WERI-Rb-1 (cell line): ENCODE measurements at regions not wholly inside any gene's neighbourhood (a gene's known extent, or its start where the extent isn't known, plus 50 kb on each side); places are given as distances from the start of the nearest gene placed in this dataset.

Source experiments
- DNase-seq: peaks from one replicate; pipeline ENCODE4 v3.0.0-alpha.2; 2020
- H3K27ac ChIP-seq: fragments of 250-450 bp; sonication (Bioruptor Pico); 2 replicates; pipeline ENCODE4 v1.5.1; 2020; ENCODE audit warnings: mild to moderate bottlenecking, moderate library complexity
- H3K27me3 ChIP-seq: fragments of 250-450 bp; sonication (Bioruptor Pico); 2 replicates; pipeline ENCODE4 v1.5.1; 2021; ENCODE audit warnings: mild to moderate bottlenecking, low read depth, moderate library complexity; ENCODE audit not compliant: insufficient read depth, severe bottlenecking
- H3K36me3 ChIP-seq: fragments of 250-450 bp; sonication (Bioruptor Pico); 2 replicates; pipeline ENCODE4 v1.5.1; 2020; ENCODE audit warnings: mild to moderate bottlenecking, moderate library complexity
- H3K4me3 ChIP-seq: 2 replicates; pipeline ENCODE4 v1.5.1; 2011; ENCODE audit warnings: low read depth, mild to moderate bottlenecking, control low read depth, low read length
- H3K9me3 ChIP-seq: fragments of 250-450 bp; sonication (Bioruptor Pico); 2 replicates; pipeline ENCODE4 v1.5.1; 2021; ENCODE audit warnings: mild to moderate bottlenecking, moderate library complexity; ENCODE audit not compliant: severe bottlenecking
- TF ChIP-seq, protein P1 (sequence below): IDR thresholded peaks from 2 replicates; pipeline ENCODE4 v1.5.1; 2011; ENCODE audit warnings: low read depth, mild to moderate bottlenecking, control low read depth, inconsistent platforms, low read length

DNA sequence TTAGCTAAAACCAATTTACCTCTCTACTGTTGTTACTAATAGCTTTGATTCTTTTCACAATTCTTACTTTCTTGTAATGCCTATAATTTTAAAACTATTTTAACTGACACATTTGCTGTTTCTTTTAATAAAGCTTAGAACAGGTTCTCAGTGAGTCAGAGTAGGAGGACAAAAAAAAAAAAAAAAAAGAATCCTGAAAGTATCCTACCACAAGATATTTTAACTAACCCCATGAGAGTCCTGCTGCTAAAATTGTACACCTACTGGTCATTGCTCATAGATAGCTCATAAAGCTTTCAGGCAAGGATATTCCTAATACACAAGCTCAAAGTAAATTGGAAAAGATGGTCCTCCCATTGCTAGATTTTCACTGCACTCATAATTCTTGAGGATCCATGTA, 301.0 kb downstream of the CENPW start:
- no peaks in the 10 kb centered on the region for H3K9me3 ChIP-seq
- no peaks in the 10 kb centered on the region for H3K36me3 ChIP-seq
- H3K27ac ChIP-seq = no peak overlapping the region
- no peak overlapping the region for H3K4me3 ChIP-seq
- TF ChIP-seq, protein P1, sequence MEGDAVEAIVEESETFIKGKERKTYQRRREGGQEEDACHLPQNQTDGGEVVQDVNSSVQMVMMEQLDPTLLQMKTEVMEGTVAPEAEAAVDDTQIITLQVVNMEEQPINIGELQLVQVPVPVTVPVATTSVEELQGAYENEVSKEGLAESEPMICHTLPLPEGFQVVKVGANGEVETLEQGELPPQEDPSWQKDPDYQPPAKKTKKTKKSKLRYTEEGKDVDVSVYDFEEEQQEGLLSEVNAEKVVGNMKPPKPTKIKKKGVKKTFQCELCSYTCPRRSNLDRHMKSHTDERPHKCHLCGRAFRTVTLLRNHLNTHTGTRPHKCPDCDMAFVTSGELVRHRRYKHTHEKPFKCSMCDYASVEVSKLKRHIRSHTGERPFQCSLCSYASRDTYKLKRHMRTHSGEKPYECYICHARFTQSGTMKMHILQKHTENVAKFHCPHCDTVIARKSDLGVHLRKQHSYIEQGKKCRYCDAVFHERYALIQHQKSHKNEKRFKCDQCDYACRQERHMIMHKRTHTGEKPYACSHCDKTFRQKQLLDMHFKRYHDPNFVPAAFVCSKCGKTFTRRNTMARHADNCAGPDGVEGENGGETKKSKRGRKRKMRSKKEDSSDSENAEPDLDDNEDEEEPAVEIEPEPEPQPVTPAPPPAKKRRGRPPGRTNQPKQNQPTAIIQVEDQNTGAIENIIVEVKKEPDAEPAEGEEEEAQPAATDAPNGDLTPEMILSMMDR = no peak
- DNase-seq = no peak
- H3K27me3 ChIP-seq = no peaks in the 10 kb centered on the region

DNA sequence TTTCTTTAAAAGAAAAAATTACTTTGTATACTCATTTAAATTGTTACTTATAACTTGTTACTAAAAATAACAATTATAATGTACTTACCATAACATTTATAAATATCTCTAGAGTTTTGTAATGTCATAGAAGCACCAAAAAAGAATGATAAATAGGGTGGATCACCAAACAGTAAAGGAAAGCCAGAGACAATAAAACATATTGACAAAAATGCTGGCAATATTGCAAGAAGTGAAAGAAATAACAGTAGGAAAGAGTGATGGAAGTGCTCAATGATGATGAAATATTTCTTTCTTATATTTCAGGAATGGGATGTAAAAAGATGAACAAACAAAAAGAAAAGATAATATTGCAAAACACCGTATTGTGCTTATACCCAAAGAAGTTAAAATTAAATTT, 301.7 kb downstream of the CENPW start:
- no peak overlapping the region for H3K4me3 ChIP-seq
- H3K27me3 ChIP-seq = no peaks in the 10 kb centered on the region
- DNase-seq = no peak
- H3K9me3 ChIP-seq = no peaks in the 10 kb centered on the region
- H3K36me3 ChIP-seq = no peaks in the 10 kb centered on the region
- TF ChIP-seq, protein P1 = no peak
- no peak overlapping the region for H3K27ac ChIP-seq

DNA sequence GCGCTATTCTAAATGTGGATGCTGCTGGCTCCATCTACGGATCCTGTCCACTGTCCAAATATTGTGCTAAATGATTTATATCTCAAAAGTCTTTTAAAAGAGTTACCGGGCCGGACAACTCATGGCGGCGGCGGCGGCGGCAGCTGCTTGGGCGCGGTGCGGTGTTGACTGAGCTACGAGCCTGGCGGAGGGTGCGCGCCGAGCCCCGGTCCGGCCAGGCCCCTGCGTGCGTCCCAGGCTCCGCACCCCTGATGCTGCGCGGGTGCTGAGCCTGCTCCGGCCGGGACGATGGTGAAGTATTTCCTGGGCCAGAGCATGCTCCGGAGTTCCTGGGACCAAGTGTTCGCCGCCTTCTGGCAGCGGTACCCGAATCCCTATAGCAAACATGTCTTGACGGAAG, 303.4 kb downstream of the CENPW start:
- no peak overlapping the region for H3K27ac ChIP-seq
- no peaks in the 10 kb centered on the region for H3K36me3 ChIP-seq
- DNase-seq = no peak
- TF ChIP-seq, protein P1 = no peak
- H3K9me3 ChIP-seq = no peaks in the 10 kb centered on the region
- no peaks in the 10 kb centered on the region for H3K27me3 ChIP-seq
- H3K4me3 ChIP-seq = no peak overlapping the region

DNA sequence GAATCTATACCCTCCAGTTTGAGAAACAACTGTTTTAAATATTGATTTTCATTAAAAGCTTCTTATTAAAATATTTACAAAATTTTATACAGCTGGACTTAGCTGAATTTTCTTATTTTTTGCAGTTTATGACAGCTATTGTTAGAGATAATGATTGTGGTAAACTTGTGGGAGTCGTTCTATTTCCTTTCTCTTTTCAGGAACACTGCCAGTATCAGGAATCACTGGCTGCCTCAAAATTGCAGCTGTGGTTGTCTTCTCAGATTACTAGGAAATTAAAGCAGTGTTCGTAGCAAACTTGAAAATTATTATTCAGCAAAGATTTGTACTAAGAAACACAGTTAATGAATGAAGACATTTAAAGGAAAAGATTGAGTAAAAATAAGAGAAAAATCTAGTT, 311.0 kb downstream of the CENPW start:
- no peaks in the 10 kb centered on the region for H3K36me3 ChIP-seq
- no peak for DNase-seq
- no peaks in the 10 kb centered on the region for H3K27me3 ChIP-seq
- TF ChIP-seq, protein P1 = no peak
- H3K9me3 ChIP-seq = peaks cover 7% of the 10 kb centered on the region
- no peak overlapping the region for H3K4me3 ChIP-seq
- no peak overlapping the region for H3K27ac ChIP-seq

DNA sequence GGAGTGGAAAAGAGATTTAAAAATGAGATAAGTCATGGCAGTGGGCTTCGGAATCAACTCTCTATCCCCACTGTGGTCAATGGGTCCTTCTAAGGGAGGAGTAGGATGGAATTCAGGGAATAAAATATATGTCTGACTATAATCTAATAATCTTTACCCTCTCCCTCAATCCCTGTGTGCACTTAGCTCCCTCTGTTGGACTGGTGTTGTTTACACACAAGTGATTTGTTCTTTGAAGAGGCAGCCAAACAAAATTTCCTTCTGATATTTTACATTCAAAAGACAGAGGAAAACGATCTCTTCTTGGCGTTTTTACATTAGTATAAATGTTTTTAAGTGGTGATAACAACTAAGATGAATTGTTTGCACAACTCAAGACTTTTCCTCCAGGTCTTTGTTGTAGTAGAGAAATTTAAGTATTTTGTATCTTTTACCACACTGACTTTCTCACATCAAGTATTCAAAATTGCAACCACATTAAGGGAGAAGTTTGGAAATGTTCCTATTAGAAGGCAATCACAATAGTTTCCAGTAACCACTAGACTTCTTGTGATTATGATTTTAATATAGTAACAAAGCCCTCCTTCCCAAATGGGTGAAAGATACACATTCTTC, 317.8 kb downstream of the CENPW start:
- H3K27ac ChIP-seq = no peak overlapping the region
- H3K4me3 ChIP-seq = no peak overlapping the region
- DNase-seq = peak; percentile 31
- no peaks in the 10 kb centered on the region for H3K36me3 ChIP-seq
- H3K27me3 ChIP-seq = no peaks in the 10 kb centered on the region
- peaks cover 7% of the 10 kb centered on the region for H3K9me3 ChIP-seq
- TF ChIP-seq, protein P1 = peak; percentile 42; the same call in 1 of the 2 replicates

DNA sequence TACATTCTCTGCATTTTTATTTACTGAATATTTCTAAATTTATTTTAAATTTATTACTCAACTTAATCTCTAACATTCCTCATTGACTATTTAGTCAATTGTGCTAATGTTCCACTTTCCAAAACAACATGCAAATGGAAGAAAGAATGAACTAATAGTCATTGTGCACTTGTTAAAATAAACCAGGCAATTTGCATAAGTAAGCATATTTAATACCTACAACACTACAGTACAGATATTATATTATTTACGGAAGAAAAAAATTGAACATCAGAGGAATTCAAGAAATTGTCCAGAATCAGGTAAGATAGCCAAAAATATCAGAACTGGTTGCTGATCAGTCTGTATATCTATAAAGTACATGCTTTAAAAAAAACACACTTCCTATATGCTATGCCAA, 320.5 kb downstream of the CENPW start:
- Histone ChIP-seq H3K36me3 (no peaks in the 10 kb centered on the region), H3K4me3 (no peak overlapping the region), H3K27me3 (no peaks in the 10 kb centered on the region), H3K27ac (no peak overlapping the region), H3K9me3 (no peaks in the 10 kb centered on the region)
- DNase-seq = no peak
- TF ChIP-seq, protein P1 = no peak
